Naive thymus-derived CD4-positive, alpha-beta T cell (primary cell): ENCODE measurements at regions not wholly inside any gene's neighbourhood (a gene's known extent, or its start where the extent isn't known, plus 50 kb on each side); places are given as distances from the start of the nearest gene placed in this dataset.
A peak's percentile ranks its signal among the peaks of the same experiment; 100 is the strongest.

Source experiments
- ATAC-seq: fragments of 150-1000 bp; cut with Tn5 transposase; 2 replicates; pipeline ENCODE4 v1.10.0; 2021; ENCODE audit warnings: mild to moderate bottlenecking, moderate library complexity
- CTCF ChIA-PET: fragments of 350-600 bp; sonication (Branson Sonifier 250); formaldehyde crosslinking; loops from one replicate; lab custom pipeline; 2021; ENCODE audit warnings: antibody characterized with exemption; lab: Charles Lee
- POLR2A ChIA-PET: fragments of 350-600 bp; sonication (Branson Sonifier 250); formaldehyde crosslinking; loops from one replicate; lab custom pipeline; 2021; ENCODE audit warnings: antibody characterized with exemption, inconsistent platforms; lab: Charles Lee
- DNase-seq, 9 donors: peaks; one replicate each; pipeline versions ENCODE4 v3.0.0 to v3.0.0-alpha.2; 2020 to 2022; ENCODE audit warnings: mixed read lengths in 1 of 9
- H3K27ac ChIP-seq: one replicate; pipeline ENCODE4 v1.7.0; 2013; ENCODE audit warnings: mild to moderate bottlenecking, low read depth, low read length, moderate library complexity
- H3K27me3 ChIP-seq, 2 donors: one replicate each; pipeline ENCODE4 v1.7.0; 2013; ENCODE audit warnings: low read length in 2 of 2, mild to moderate bottlenecking in 2 of 2, moderate library complexity in 2 of 2; ENCODE audit not compliant: control insufficient read depth in 2 of 2, insufficient read depth in 2 of 2
- H3K36me3 ChIP-seq, 3 experiments: 1 replicate in 2 of 3; 2 replicates in 1 of 3; pipeline ENCODE4 v1.7.0; 2013; ENCODE audit warnings: low read length in 3 of 3, mild to moderate bottlenecking in 3 of 3, moderate library complexity in 1 of 3; ENCODE audit not compliant: insufficient read depth in 3 of 3, control insufficient read depth in 2 of 3
- H3K4me1 ChIP-seq, 2 donors: one replicate each; pipeline ENCODE4 v1.7.0; 2013; ENCODE audit warnings: low read length in 2 of 2, mild to moderate bottlenecking in 2 of 2, moderate library complexity in 1 of 2; ENCODE audit not compliant: control insufficient read depth in 2 of 2, insufficient read depth in 2 of 2
- H3K4me3 ChIP-seq: 2 replicates; pipeline ENCODE4 v1.7.0; 2013; ENCODE audit warnings: mild to moderate bottlenecking, low read length
- H3K9me3 ChIP-seq, 3 experiments: 1 replicate in 2 of 3; 2 replicates in 1 of 3; pipeline ENCODE4 v1.7.0; 2013; ENCODE audit warnings: low read length in 3 of 3; ENCODE audit not compliant: control insufficient read depth in 2 of 3
- H3K27ac Mint-ChIP-seq, 9 donors: one replicate each; pipeline ENCODE4 v1.8.0; 2020 to 2022; ENCODE audit warnings: mixed read lengths in 9 of 9, mild to moderate bottlenecking in 8 of 9, moderate library complexity in 5 of 9, inconsistent platforms in 2 of 9
- H3K27me3 Mint-ChIP-seq, 5 donors: one replicate each; pipeline ENCODE4 v1.8.0; 2021 to 2022; ENCODE audit warnings: mixed read lengths in 5 of 5, mild to moderate bottlenecking in 1 of 5
- H3K36me3 Mint-ChIP-seq, 5 donors: one replicate each; pipeline ENCODE4 v1.8.0; 2020 to 2022; ENCODE audit warnings: mixed read lengths in 5 of 5, mild to moderate bottlenecking in 3 of 5, inconsistent platforms in 1 of 5
- H3K4me1 Mint-ChIP-seq, 7 donors: one replicate each; pipeline ENCODE4 v1.8.0; 2020 to 2022; ENCODE audit warnings: mixed read lengths in 7 of 7, mild to moderate bottlenecking in 3 of 7, inconsistent platforms in 1 of 7
- H3K4me3 Mint-ChIP-seq, 10 donors: one replicate each; pipeline ENCODE4 v1.8.0; 2020 to 2022; ENCODE audit warnings: mild to moderate bottlenecking in 10 of 10, mixed read lengths in 10 of 10, moderate library complexity in 6 of 10, inconsistent platforms in 2 of 10
- H3K9me3 Mint-ChIP-seq, 11 donors: one replicate each; pipeline ENCODE4 v1.8.0; 2020 to 2022; ENCODE audit warnings: mixed read lengths in 11 of 11, mild to moderate bottlenecking in 4 of 11, inconsistent platforms in 1 of 11, moderate library complexity in 1 of 11
- intact Hi-C, 2 donors: fragments of 100-400 bp; cut with micrococcal nuclease; formaldehyde crosslinking; loops; one replicate each; pipeline ENCODE4 v1.15.1; 2023

GRCh38 chr5:40390281-40391149, 289.2 kb upstream of the PTGER4 start:
- ATAC-seq (peak; percentile 41), DNase-seq (no peak)
- intact Hi-C loops, result loop anchor here in 1 of 2 donors (1.0 kb wide), 1 partner anchor 11 kb away; no protein-coding TSS in a partner anchor
- H3K4me1 Mint-ChIP-seq, result peaks cover 23 to 51% (median 35%) of the 10 kb centered on the region in 7 donors
- H3K4me3 Mint-ChIP-seq, result no peak overlapping the region
- H3K36me3 ChIP-seq, result no peaks in the 10 kb centered on the region
- ChIA-PET POLR2A (interaction anchor here (0.5 to 5.5 kb wide), 2 partner anchors 18 to 127 kb away, joined by 3 to 33 read pairs; no protein-coding TSS in a partner anchor), CTCF (interaction anchor here (0.6 to 1.2 kb wide), 3 partner anchors 293 to 1509 kb away, joined by 3 read pairs; no protein-coding TSS in a partner anchor)
- H3K36me3 Mint-ChIP-seq, result peaks cover 0 to 9% (median 0%) of the 10 kb centered on the region in 5 donors
- H3K27me3 Mint-ChIP-seq, result no peaks in the 10 kb centered on the region
- no peak overlapping the region for H3K27ac ChIP-seq
- peak overlapping the region in 5 of 9 donors; percentile 14 to 70 (median 32) for H3K27ac Mint-ChIP-seq
- H3K9me3 ChIP-seq, result no peaks in the 10 kb centered on the region
- no peak overlapping the region for H3K4me3 ChIP-seq
- H3K27me3 ChIP-seq, result no peaks in the 10 kb centered on the region
- H3K4me1 ChIP-seq, result peaks cover 3 to 43% of the 10 kb centered on the region in 2 donors
- peaks cover 0 to 2% (median 0%) of the 10 kb centered on the region in 11 donors for H3K9me3 Mint-ChIP-seq

GRCh38 chr5:40389591-40389990, 290.1 kb upstream of the PTGER4 start:
- peak overlapping the region in 5 of 9 donors; percentile 14 to 76 (median 34) for H3K27ac Mint-ChIP-seq
- peaks cover 0 to 7% (median 0%) of the 10 kb centered on the region in 5 donors for H3K36me3 Mint-ChIP-seq
- intact Hi-C loops, result loop anchor here in 1 of 2 donors (5.0 to 10.0 kb wide), 3 partner anchors 167 to 1215 kb away; partner anchors contain the start of gene RPL37
- Histone ChIP-seq H3K4me1 (peaks cover 8 to 52% of the 10 kb centered on the region in 2 donors), H3K9me3 (no peaks in the 10 kb centered on the region), H3K27ac (no peak overlapping the region), H3K4me3 (no peak overlapping the region), H3K27me3 (no peaks in the 10 kb centered on the region), H3K36me3 (no peaks in the 10 kb centered on the region)
- peaks cover 0 to 2% (median 0%) of the 10 kb centered on the region in 11 donors for H3K9me3 Mint-ChIP-seq
- no peaks in the 10 kb centered on the region for H3K27me3 Mint-ChIP-seq
- CTCF ChIA-PET, result interaction anchor here (0.6 to 1.2 kb wide), 2 partner anchors 294 to 674 kb away, joined by 3 read pairs; no protein-coding TSS in a partner anchor
- POLR2A ChIA-PET, result interaction anchor here (0.5 to 5.5 kb wide), 3 partner anchors 13 to 126 kb away, joined by 3 to 33 read pairs (median 3); no protein-coding TSS in a partner anchor
- no peak for DNase-seq
- ATAC-seq, result no peak
- H3K4me3 Mint-ChIP-seq, result no peak overlapping the region
- peaks cover 30 to 60% (median 44%) of the 10 kb centered on the region in 7 donors for H3K4me1 Mint-ChIP-seq

GRCh38 chr5:40386289-40386688, 293.4 kb upstream of the PTGER4 start:
- Mint-ChIP-seq H3K9me3 (peaks cover 0 to 5% (median 0%) of the 10 kb centered on the region in 11 donors), H3K27ac (peak overlapping the region in 4 of 9 donors; percentile 26 to 79 (median 54)), H3K27me3 (no peaks in the 10 kb centered on the region), H3K4me3 (peak overlapping the region in 3 of 10 donors; percentile 38 to 55 (median 48)), H3K4me1 (peaks cover 37 to 86% (median 66%) of the 10 kb centered on the region in 7 donors), H3K36me3 (peaks cover 0 to 13% (median 0%) of the 10 kb centered on the region in 5 donors)
- ATAC-seq (peak; percentile 62), DNase-seq (no peak)
- H3K4me3 ChIP-seq, result no peak overlapping the region
- H3K27me3 ChIP-seq, result no peaks in the 10 kb centered on the region
- H3K4me1 ChIP-seq, result peaks cover 23 to 66% of the 10 kb centered on the region in 2 donors
- POLR2A ChIA-PET, result interaction anchor here (0.9 to 4.2 kb wide), 2 partner anchors 16 to 23 kb away, joined by 4 to 21 read pairs; no protein-coding TSS in a partner anchor
- no peaks in the 10 kb centered on the region for H3K36me3 ChIP-seq
- H3K27ac ChIP-seq, result peak overlapping the region; percentile 26
- CTCF ChIA-PET, result no interaction called here
- no peaks in the 10 kb centered on the region for H3K9me3 ChIP-seq
- intact Hi-C loops, result loop anchor here in 1 of 2 donors (5.0 to 10.0 kb wide), 3 partner anchors 164 to 1211 kb away; partner anchors contain the start of gene RPL37

- H3K27me3 ChIP-seq, result no peaks in the 10 kb centered on the region
- H3K4me1 ChIP-seq, result peaks cover 23 to 59% of the 10 kb centered on the region in 2 donors
- H3K4me1 Mint-ChIP-seq, result peaks cover 34 to 83% (median 67%) of the 10 kb centered on the region in 7 donors
- no peaks in the 10 kb centered on the region for H3K27me3 Mint-ChIP-seq
- ChIA-PET POLR2A (interaction anchor here (4.2 kb wide), 1 partner anchor 24 kb away, joined by 21 read pairs; no protein-coding TSS in a partner anchor), CTCF (interaction anchor here (1.3 kb wide), 1 partner anchor 53 kb away, joined by 3 read pairs; no protein-coding TSS in a partner anchor)
- H3K36me3 ChIP-seq, result no peaks in the 10 kb centered on the region
- peaks cover 0 to 5% (median 0%) of the 10 kb centered on the region in 11 donors for H3K9me3 Mint-ChIP-seq
- peak overlapping the region in 2 of 10 donors; percentile 44 to 55 for H3K4me3 Mint-ChIP-seq
- no peaks in the 10 kb centered on the region for H3K9me3 ChIP-seq
- DNase-seq (no peak), ATAC-seq (no peak)
- no peak overlapping the region for H3K4me3 ChIP-seq
- no peak overlapping the region for H3K27ac ChIP-seq
- intact Hi-C loops, result loop anchor here in 1 of 2 donors (2.0 to 10.0 kb wide), 4 partner anchors 163 to 1211 kb away; partner anchors contain the start of genes PTGER4 and RPL37
- peaks cover 0 to 15% (median 0%) of the 10 kb centered on the region in 5 donors for H3K36me3 Mint-ChIP-seq
- H3K27ac Mint-ChIP-seq, result peak overlapping the region in 7 of 9 donors; percentile 4 to 93 (median 65)
Measured at GRCh38 chr5:40385544-40385943, 294.2 kb upstream of the PTGER4 start.

GRCh38 chr5:40384782-40385390, 294.8 kb upstream of the PTGER4 start:
- H3K27ac Mint-ChIP-seq, result peak overlapping the region; percentile 48 to 93 (median 85)
- POLR2A ChIA-PET, result interaction anchor here (0.6 to 4.2 kb wide), 3 partner anchors 21 to 300 kb away, joined by 4 to 21 read pairs (median 4); no protein-coding TSS in a partner anchor
- CTCF ChIA-PET, result interaction anchor here (0.6 to 1.3 kb wide), 2 partner anchors 54 to 301 kb away, joined by 3 to 4 read pairs; no protein-coding TSS in a partner anchor
- peaks cover 0 to 8% (median 0%) of the 10 kb centered on the region in 11 donors for H3K9me3 Mint-ChIP-seq
- H3K36me3 Mint-ChIP-seq, result peaks cover 0 to 20% (median 0%) of the 10 kb centered on the region in 5 donors
- H3K9me3 ChIP-seq, result no peaks in the 10 kb centered on the region
- no peak overlapping the region for H3K4me3 ChIP-seq
- ATAC-seq (peak; percentile 26), DNase-seq (no peak)
- intact Hi-C loops, result loop anchor here (1.0 to 10.0 kb wide), 13 partner anchors 19 to 1210 kb away; partner anchors contain the start of genes PTGER4 (in 1 of the 2) and RPL37 (in 1 of the 2)
- peak overlapping the region; percentile 48 for H3K27ac ChIP-seq
- peak overlapping the region in 9 of 10 donors; percentile 44 to 82 (median 57) for H3K4me3 Mint-ChIP-seq
- no peaks in the 10 kb centered on the region for H3K36me3 ChIP-seq
- peaks cover 23 to 52% of the 10 kb centered on the region in 2 donors for H3K4me1 ChIP-seq
- no peaks in the 10 kb centered on the region for H3K27me3 ChIP-seq
- no peaks in the 10 kb centered on the region for H3K27me3 Mint-ChIP-seq
- peaks cover 27 to 82% (median 60%) of the 10 kb centered on the region in 7 donors for H3K4me1 Mint-ChIP-seq
